KMS-11 (cell line): ENCODE measurements at regions not wholly inside any gene's neighbourhood (a gene's known extent, or its start where the extent isn't known, plus 50 kb on each side); places are given as distances from the start of the nearest gene placed in this dataset.
A peak's percentile ranks its signal among the peaks of the same experiment; 100 is the strongest.

Experiments
- H2AFZ ChIP-seq: fragments of 200-600 bp; sonication (generic); 2 replicates; pipeline ENCODE4 v1.6.1; 2016; ENCODE audit warnings: antibody characterized with exemption, mixed run types, low read depth
- H3K27ac ChIP-seq: fragments of 200-600 bp; sonication (generic); 2 replicates; pipeline ENCODE4 v1.6.1; 2016; ENCODE audit warnings: mild to moderate bottlenecking, mixed run types
- H3K27me3 ChIP-seq: fragments of 200-600 bp; sonication (generic); 2 replicates; pipeline ENCODE4 v1.6.1; 2017; ENCODE audit warnings: mild to moderate bottlenecking, low read depth, mixed run types, moderate library complexity; ENCODE audit not compliant: insufficient read depth
- H3K36me3 ChIP-seq: fragments of 200-600 bp; sonication (generic); 2 replicates; pipeline ENCODE4 v1.6.1; 2017; ENCODE audit warnings: mild to moderate bottlenecking, mixed run types; ENCODE audit not compliant: insufficient read depth
- H3K4me1 ChIP-seq: fragments of 200-600 bp; sonication (generic); 2 replicates; pipeline ENCODE4 v1.6.1; 2016; ENCODE audit warnings: mild to moderate bottlenecking, low read depth, mixed run types; ENCODE audit not compliant: poor library complexity, severe bottlenecking
- H3K4me2 ChIP-seq: fragments of 200-600 bp; sonication (generic); 2 replicates; pipeline ENCODE4 v1.7.0; 2016; ENCODE audit warnings: mild to moderate bottlenecking, mixed run types
- H3K4me3 ChIP-seq: fragments of 200-600 bp; sonication (generic); IDR thresholded peaks from 2 replicates; pipeline ENCODE4 v1.6.1; 2017; ENCODE audit warnings: low read depth, low read length, mixed read lengths; ENCODE audit not compliant: insufficient read depth
- H3K79me2 ChIP-seq: fragments of 200-600 bp; sonication (generic); 2 replicates; pipeline ENCODE4 v1.6.1; 2016; ENCODE audit warnings: low read depth, mixed run types; ENCODE audit not compliant: insufficient read depth
- H3K9ac ChIP-seq: fragments of 200-600 bp; sonication (generic); 2 replicates; pipeline ENCODE4 v1.6.1; 2016; ENCODE audit warnings: mild to moderate bottlenecking, mixed run types
- H4K20me1 ChIP-seq: fragments of 200-600 bp; sonication (generic); 2 replicates; pipeline ENCODE4 v1.6.1; 2016; ENCODE audit warnings: mild to moderate bottlenecking, mixed run types; ENCODE audit not compliant: insufficient read depth
- TF ChIP-seq, protein P1 (sequence below): fragments of 200-600 bp; sonication (generic); conservative IDR thresholded peaks from 2 replicates; pipeline ENCODE4 v1.6.1; 2017; ENCODE audit warnings: low read depth, mild to moderate bottlenecking, antibody characterized with exemption, low read length, moderate library complexity, mixed read lengths

DNA sequence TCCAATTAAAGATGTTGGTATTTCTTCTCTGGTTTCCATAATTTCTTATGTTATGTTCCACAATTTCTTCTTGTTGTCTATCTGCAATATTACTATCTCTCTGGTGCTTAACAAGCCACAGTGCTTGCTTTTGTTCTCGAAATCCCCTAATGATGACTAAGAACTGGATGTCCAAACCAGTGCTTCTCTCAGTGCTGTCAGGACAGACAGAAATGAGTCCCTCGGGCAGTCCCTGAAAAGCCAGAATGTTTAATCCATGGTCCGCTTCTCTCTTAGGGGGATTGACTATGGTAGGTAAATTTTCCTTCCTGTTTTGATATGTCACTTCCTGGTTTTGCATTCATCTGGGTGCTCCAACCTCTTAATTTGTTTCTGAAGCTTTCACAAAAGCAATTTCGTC is 321.6 kb upstream of the PCDH10 start:
- H4K20me1 ChIP-seq: no peaks in the 10 kb centered on the region
- no peak overlapping the region for H3K9ac ChIP-seq
- no peaks in the 10 kb centered on the region for H3K36me3 ChIP-seq
- TF ChIP-seq, protein P1, sequence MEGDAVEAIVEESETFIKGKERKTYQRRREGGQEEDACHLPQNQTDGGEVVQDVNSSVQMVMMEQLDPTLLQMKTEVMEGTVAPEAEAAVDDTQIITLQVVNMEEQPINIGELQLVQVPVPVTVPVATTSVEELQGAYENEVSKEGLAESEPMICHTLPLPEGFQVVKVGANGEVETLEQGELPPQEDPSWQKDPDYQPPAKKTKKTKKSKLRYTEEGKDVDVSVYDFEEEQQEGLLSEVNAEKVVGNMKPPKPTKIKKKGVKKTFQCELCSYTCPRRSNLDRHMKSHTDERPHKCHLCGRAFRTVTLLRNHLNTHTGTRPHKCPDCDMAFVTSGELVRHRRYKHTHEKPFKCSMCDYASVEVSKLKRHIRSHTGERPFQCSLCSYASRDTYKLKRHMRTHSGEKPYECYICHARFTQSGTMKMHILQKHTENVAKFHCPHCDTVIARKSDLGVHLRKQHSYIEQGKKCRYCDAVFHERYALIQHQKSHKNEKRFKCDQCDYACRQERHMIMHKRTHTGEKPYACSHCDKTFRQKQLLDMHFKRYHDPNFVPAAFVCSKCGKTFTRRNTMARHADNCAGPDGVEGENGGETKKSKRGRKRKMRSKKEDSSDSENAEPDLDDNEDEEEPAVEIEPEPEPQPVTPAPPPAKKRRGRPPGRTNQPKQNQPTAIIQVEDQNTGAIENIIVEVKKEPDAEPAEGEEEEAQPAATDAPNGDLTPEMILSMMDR: no peak
- H3K27ac ChIP-seq: no peak overlapping the region
- no peaks in the 10 kb centered on the region for H3K27me3 ChIP-seq
- H2AFZ ChIP-seq: peak overlapping the region; percentile 35; the same call in 1 of the 2 replicates
- H3K4me1 ChIP-seq: peaks cover 5% of the 10 kb centered on the region
- no peaks in the 10 kb centered on the region for H3K79me2 ChIP-seq
- H3K4me2 ChIP-seq: no peak overlapping the region
- H3K4me3 ChIP-seq: no peak overlapping the region

DNA sequence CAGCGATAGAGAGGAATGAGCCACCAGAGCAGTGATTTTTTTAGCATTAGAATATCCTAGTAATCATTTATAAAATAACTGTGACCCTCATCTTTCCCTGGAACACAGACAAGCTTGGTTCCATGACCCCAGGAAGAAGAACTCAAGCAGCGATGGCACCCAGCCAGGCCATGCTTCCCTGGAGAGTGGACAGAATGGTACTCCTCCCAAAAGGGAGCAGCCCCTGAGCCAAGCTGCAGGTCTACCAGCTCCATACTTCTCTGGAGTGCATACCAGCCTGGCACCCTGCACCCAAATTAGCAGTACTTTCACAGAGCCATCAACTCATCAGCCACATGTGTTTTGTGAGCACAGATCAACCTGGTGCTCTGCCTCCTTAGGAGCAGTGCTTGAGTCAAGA is 310.9 kb upstream of the PCDH10 start:
- Histone ChIP-seq H3K4me1 (no peaks in the 10 kb centered on the region), H3K4me3 (no peak overlapping the region), H4K20me1 (no peaks in the 10 kb centered on the region), H3K9ac (no peak overlapping the region), H3K4me2 (no peak overlapping the region), H3K27me3 (no peaks in the 10 kb centered on the region), H3K36me3 (no peaks in the 10 kb centered on the region; the same call in 1 of the 2 replicates), H3K79me2 (no peaks in the 10 kb centered on the region), H2AFZ (no peak overlapping the region), H3K27ac (no peak overlapping the region)
- TF ChIP-seq, protein P1: no peak

DNA sequence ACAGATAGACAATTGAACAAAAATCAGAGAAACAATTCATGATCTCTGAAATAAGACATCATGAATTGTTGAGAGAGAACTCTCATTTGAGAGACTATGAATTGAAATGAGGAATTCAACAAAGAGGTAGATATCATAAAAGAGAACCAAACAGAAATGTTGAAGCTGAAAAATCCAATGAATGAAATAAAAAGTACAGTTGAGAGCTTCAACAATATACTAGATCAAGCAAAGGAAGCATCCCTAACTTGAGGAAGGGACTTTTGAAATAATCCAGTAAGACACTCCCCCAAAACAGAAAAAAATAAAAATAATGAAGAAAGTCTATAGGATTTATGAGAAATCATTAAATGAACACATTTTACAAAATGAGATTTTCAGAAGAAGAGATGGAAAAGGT is 310.0 kb upstream of the PCDH10 start:
- H3K9ac ChIP-seq: no peak overlapping the region
- H2AFZ ChIP-seq: no peak overlapping the region
- TF ChIP-seq, protein P1: no peak
- H3K27ac ChIP-seq: no peak overlapping the region
- no peaks in the 10 kb centered on the region for H3K4me1 ChIP-seq
- no peaks in the 10 kb centered on the region for H4K20me1 ChIP-seq
- no peaks in the 10 kb centered on the region for H3K79me2 ChIP-seq
- H3K36me3 ChIP-seq: no peaks in the 10 kb centered on the region
- H3K4me2 ChIP-seq: no peak overlapping the region
- H3K27me3 ChIP-seq: no peaks in the 10 kb centered on the region
- no peak overlapping the region for H3K4me3 ChIP-seq

DNA sequence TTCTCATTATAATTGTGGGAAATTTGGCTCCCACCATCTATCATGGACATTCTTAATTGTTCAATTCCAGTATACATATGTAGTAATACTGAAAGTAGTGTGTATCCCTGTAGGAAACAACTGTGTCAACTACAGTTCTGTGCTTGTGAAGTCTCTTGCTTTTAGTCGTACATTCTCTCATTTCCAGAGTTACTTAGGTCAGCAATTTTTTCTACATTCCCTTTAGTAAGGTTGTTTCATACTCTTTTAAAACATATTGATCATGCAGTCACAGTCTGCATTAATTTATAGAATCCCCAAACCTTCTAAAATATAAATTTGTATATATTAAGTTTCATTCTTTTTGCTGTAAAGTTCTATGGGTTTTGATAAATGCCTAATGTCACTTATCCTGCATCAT is 289.2 kb upstream of the PCDH10 start:
- no peak overlapping the region for H3K4me2 ChIP-seq
- H3K9ac ChIP-seq: no peak overlapping the region
- H3K4me3 ChIP-seq: no peak overlapping the region
- no peaks in the 10 kb centered on the region for H4K20me1 ChIP-seq
- no peak overlapping the region for H2AFZ ChIP-seq
- H3K79me2 ChIP-seq: no peaks in the 10 kb centered on the region
- no peaks in the 10 kb centered on the region for H3K27me3 ChIP-seq
- no peak overlapping the region for H3K27ac ChIP-seq
- no peaks in the 10 kb centered on the region for H3K36me3 ChIP-seq
- H3K4me1 ChIP-seq: no peaks in the 10 kb centered on the region
- TF ChIP-seq, protein P1: no peak
